Spleen (tissue), 11 donors: ENCODE measurements at regions not wholly inside any gene's neighbourhood (a gene's known extent, or its start where the extent isn't known, plus 50 kb on each side); places are given as distances from the start of the nearest gene placed in this dataset.

Experiments used
- DNase-seq: peaks from one replicate; pipeline ENCODE4 v3.0.0-alpha.2; 2020
- H3K27ac ChIP-seq, 8 donors: fragments of 200-600 bp; sonication (generic) in 7 of 8; 1 replicate in 4 of 8; 2 replicates in 4 of 8; pipeline versions ENCODE4 v1.5.0 to v1.8.0; 2016 to 2021; ENCODE audit warnings: inconsistent platforms in 4 of 8, mild to moderate bottlenecking in 4 of 8, moderate library complexity in 1 of 8
- H3K27me3 ChIP-seq, 7 donors: fragments of 200-600 bp; sonication (generic) in 6 of 7; replicated peaks in 1 of 7; 1 replicate in 4 of 7; 2 replicates in 3 of 7; pipeline versions ENCODE4 v1.5.0 to v1.8.0; 2016 to 2021; ENCODE audit warnings: inconsistent platforms in 3 of 7, mild to moderate bottlenecking in 1 of 7
- H3K36me3 ChIP-seq, 6 donors: fragments of 200-600 bp; sonication (generic) in 5 of 6; 1 replicate in 4 of 6; 2 replicates in 2 of 6; pipeline versions ENCODE4 v1.5.0 to v1.8.0; 2016 to 2021; ENCODE audit warnings: inconsistent platforms in 2 of 6
- H3K4me1 ChIP-seq, 6 donors: fragments of 200-600 bp; sonication (generic) in 5 of 6; 1 replicate in 3 of 6; 2 replicates in 3 of 6; pipeline versions ENCODE4 v1.5.0 to v1.8.0; 2016 to 2021; ENCODE audit warnings: inconsistent platforms in 3 of 6
- H3K4me3 ChIP-seq, 8 donors: fragments of 200-600 bp; sonication (generic) in 7 of 8; 1 replicate in 4 of 8; 2 replicates in 4 of 8; pipeline versions ENCODE4 v1.5.0 to v1.8.0; 2016 to 2021; ENCODE audit warnings: inconsistent platforms in 4 of 8, mild to moderate bottlenecking in 4 of 8, moderate library complexity in 2 of 8
- H3K9me3 ChIP-seq, 8 donors: fragments of 200-600 bp; sonication (generic) in 7 of 8; 1 replicate in 4 of 8; 2 replicates in 4 of 8; pipeline versions ENCODE4 v1.5.0 to v1.8.0; 2016 to 2021; ENCODE audit warnings: inconsistent platforms in 4 of 8
- POLR2A ChIP-seq, 3 donors: fragments of 450-650 bp; IDR thresholded peaks; one replicate each; pipeline ENCODE4 v1.5.1; 2017; ENCODE audit warnings: antibody characterized with exemption in 3 of 3, mild to moderate bottlenecking in 1 of 3
- POLR2AphosphoS5 ChIP-seq, 3 donors: sonication (generic); formaldehyde crosslinking; IDR thresholded peaks; one replicate each; pipeline ENCODE4 v1.5.1; 2017; ENCODE audit warnings: antibody characterized with exemption in 3 of 3
- WGBS, 5 donors: extraction: QIAGEN DNeasy Blood & Tissue Kit in 3 of 5; methylation state at CpG; one replicate each; pipeline versions ENCODE4 v1.1.5 to v1.1.7; 2013 to 2018; 5-methylcytosine and 5-hydroxymethylcytosine counted together
- intact Hi-C: fragments of 100-400 bp; cut with DNase I; formaldehyde crosslinking; loops from one replicate; pipeline ENCODE4 v1.15.0; 2023; ENCODE audit warnings: low total_unique reads
- TF ChIP-seq, protein P1 (sequence below), 11 experiments: fragments of 200-600 bp in 7 of 11; fragments of 450-650 bp in 4 of 11; sonication (generic) in 4 of 11; IDR thresholded peaks in 8 of 11; conservative IDR thresholded peaks in 3 of 11; 1 replicate in 7 of 11; 2 replicates in 4 of 11; pipeline versions ENCODE4 v1.4.0 to v1.8.0; 2016 to 2021; ENCODE audit warnings: antibody characterized with exemption in 11 of 11, inconsistent platforms in 4 of 11, mild to moderate bottlenecking in 1 of 11
- donor health status: healthy with polysubstance abuse.
- donor health status: DM: no; HTN: no; CAD: no; lungs with moderate emphysema.
- donor health status: DM: no; HTN: no; CAD: no.
- donor health status: Bipolar disorder and iron deficiency.
- donor health status: healthy.
- donor health status: DM: no; HTN: no; CAD: no.
- donor health status: DM: yes; HTN: yes; CAD: no.

DNA sequence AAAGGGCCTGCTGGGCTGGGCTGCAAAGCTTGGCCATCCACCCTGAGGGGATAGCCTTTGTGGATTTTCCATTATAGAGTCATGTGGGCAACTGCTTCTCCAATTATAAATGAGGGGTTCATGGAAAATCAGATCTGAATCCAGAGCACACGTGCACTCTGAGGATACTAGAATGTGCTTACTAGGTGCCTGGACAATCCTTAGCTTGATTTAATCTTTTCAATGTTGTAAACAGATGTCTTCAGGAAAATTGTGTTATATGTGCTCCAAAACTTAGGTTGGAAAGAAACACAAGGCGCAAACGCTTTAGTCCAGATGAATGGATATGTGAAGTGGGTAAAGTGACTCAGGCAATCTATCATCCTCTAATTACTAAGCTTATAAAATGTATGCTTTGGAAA, 92.0 kb downstream of the SLC17A6 start:
- DNase-seq: no peak
- intact Hi-C loops: no loop called here
- WGBS, 5 donors: 69 to 94% (median 85%) methylated on average over 3 of the region's 3 CpGs

More for the DNA sequence above, 92.0 kb downstream of the SLC17A6 start:
- Histone ChIP-seq H3K4me3 (no peak overlapping the region), H3K9me3 (peaks cover 0 to 7% (median 0%) of the 10 kb centered on the region in 8 donors), H3K27ac (no peak overlapping the region), H3K27me3 (peaks cover 0 to 23% (median 5%) of the 10 kb centered on the region in 7 donors), H3K4me1 (peaks cover 0 to 9% (median 2%) of the 10 kb centered on the region in 6 donors), H3K36me3 (no peaks in the 10 kb centered on the region)
- TF ChIP-seq POLR2AphosphoS5 (IDR thresholded peaks at IDR 0.05) (no peak), POLR2A (IDR thresholded peaks at IDR 0.05) (no peak)
- TF ChIP-seq, protein P1, sequence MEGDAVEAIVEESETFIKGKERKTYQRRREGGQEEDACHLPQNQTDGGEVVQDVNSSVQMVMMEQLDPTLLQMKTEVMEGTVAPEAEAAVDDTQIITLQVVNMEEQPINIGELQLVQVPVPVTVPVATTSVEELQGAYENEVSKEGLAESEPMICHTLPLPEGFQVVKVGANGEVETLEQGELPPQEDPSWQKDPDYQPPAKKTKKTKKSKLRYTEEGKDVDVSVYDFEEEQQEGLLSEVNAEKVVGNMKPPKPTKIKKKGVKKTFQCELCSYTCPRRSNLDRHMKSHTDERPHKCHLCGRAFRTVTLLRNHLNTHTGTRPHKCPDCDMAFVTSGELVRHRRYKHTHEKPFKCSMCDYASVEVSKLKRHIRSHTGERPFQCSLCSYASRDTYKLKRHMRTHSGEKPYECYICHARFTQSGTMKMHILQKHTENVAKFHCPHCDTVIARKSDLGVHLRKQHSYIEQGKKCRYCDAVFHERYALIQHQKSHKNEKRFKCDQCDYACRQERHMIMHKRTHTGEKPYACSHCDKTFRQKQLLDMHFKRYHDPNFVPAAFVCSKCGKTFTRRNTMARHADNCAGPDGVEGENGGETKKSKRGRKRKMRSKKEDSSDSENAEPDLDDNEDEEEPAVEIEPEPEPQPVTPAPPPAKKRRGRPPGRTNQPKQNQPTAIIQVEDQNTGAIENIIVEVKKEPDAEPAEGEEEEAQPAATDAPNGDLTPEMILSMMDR (IDR thresholded peaks at IDR 0.05 in 8 of 11, conservative IDR thresholded peaks at IDR 0.05 in 3 of 11): no peak
